ENCODE measurements at regions not wholly inside any gene's neighbourhood (a gene's known extent, or its start where the extent isn't known, plus 50 kb on each side); places are given as distances from the start of the nearest gene placed in this dataset.

DNA sequence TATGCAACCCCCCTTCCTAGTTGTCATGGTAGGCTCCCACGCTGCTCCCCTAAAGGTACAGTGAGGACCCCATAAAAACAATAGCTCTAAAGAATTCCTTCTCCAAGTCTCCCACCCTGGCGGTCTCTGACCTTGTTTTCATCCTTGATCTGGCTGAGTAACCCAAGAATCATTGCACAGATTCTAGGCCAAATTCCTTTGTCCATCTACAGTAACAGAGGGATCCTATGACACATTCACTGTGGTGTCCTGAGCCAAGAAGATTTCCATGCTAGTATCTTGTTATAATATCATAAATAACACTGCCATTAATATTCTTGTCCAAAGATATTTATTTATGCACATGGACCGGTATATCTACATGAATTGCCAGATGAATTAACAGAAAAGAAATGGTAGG is 240.2 kb downstream of the CYP26B1 start:
- TF ChIP-seq POLR2AphosphoS5 (IDR thresholded peaks at IDR 0.05; ENCODE audit: low read depth, low read length) (no peak), CTCF (IDR thresholded peaks at IDR 0.05; ENCODE audit: control extremely low read depth in 1 of 3, insufficient read depth in 1 of 3, low read depth in 1 of 3, low read length in 3 of 3) (no peak), PHF8 (conservative IDR thresholded peaks at IDR 0.05; ENCODE audit: low read depth, low read length) (no peak), HDAC6 (IDR thresholded peaks at IDR 0.05; ENCODE audit: low read depth, low read length) (no peak), EP300 (IDR thresholded peaks at IDR 0.05; ENCODE audit: borderline replicate concordance in 1 of 2, low read depth in 2 of 2, low read length in 2 of 2) (no peak), TAF1 (IDR thresholded peaks at IDR 0.05; ENCODE audit: low read depth, low read length) (no peak), EZH2 (IDR thresholded peaks at IDR 0.05; ENCODE audit: low read depth, low read length, severe bottlenecking) (no peak), TCF12 (IDR thresholded peaks at IDR 0.05; ENCODE audit: low read depth, low read length) (no peak), RAD21 (IDR thresholded peaks at IDR 0.05 in 1 of 2, conservative IDR thresholded peaks at IDR 0.05 in 1 of 2; ENCODE audit: low read depth in 2 of 2, low read length in 2 of 2) (no peak), YY1 (IDR thresholded peaks at IDR 0.05; ENCODE audit: low read depth, low read length) (no peak), EGR1 (IDR thresholded peaks at IDR 0.05; ENCODE audit: borderline replicate concordance, low read depth, low read length) (no peak), TEAD4 (IDR thresholded peaks at IDR 0.05; ENCODE audit: low read depth, low read length) (no peak)
- TF ChIP-seq, protein P1, sequence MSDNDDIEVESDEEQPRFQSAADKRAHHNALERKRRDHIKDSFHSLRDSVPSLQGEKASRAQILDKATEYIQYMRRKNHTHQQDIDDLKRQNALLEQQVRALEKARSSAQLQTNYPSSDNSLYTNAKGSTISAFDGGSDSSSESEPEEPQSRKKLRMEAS (IDR thresholded peaks at IDR 0.05) = no peak
- TF ChIP-seq, protein P2, sequence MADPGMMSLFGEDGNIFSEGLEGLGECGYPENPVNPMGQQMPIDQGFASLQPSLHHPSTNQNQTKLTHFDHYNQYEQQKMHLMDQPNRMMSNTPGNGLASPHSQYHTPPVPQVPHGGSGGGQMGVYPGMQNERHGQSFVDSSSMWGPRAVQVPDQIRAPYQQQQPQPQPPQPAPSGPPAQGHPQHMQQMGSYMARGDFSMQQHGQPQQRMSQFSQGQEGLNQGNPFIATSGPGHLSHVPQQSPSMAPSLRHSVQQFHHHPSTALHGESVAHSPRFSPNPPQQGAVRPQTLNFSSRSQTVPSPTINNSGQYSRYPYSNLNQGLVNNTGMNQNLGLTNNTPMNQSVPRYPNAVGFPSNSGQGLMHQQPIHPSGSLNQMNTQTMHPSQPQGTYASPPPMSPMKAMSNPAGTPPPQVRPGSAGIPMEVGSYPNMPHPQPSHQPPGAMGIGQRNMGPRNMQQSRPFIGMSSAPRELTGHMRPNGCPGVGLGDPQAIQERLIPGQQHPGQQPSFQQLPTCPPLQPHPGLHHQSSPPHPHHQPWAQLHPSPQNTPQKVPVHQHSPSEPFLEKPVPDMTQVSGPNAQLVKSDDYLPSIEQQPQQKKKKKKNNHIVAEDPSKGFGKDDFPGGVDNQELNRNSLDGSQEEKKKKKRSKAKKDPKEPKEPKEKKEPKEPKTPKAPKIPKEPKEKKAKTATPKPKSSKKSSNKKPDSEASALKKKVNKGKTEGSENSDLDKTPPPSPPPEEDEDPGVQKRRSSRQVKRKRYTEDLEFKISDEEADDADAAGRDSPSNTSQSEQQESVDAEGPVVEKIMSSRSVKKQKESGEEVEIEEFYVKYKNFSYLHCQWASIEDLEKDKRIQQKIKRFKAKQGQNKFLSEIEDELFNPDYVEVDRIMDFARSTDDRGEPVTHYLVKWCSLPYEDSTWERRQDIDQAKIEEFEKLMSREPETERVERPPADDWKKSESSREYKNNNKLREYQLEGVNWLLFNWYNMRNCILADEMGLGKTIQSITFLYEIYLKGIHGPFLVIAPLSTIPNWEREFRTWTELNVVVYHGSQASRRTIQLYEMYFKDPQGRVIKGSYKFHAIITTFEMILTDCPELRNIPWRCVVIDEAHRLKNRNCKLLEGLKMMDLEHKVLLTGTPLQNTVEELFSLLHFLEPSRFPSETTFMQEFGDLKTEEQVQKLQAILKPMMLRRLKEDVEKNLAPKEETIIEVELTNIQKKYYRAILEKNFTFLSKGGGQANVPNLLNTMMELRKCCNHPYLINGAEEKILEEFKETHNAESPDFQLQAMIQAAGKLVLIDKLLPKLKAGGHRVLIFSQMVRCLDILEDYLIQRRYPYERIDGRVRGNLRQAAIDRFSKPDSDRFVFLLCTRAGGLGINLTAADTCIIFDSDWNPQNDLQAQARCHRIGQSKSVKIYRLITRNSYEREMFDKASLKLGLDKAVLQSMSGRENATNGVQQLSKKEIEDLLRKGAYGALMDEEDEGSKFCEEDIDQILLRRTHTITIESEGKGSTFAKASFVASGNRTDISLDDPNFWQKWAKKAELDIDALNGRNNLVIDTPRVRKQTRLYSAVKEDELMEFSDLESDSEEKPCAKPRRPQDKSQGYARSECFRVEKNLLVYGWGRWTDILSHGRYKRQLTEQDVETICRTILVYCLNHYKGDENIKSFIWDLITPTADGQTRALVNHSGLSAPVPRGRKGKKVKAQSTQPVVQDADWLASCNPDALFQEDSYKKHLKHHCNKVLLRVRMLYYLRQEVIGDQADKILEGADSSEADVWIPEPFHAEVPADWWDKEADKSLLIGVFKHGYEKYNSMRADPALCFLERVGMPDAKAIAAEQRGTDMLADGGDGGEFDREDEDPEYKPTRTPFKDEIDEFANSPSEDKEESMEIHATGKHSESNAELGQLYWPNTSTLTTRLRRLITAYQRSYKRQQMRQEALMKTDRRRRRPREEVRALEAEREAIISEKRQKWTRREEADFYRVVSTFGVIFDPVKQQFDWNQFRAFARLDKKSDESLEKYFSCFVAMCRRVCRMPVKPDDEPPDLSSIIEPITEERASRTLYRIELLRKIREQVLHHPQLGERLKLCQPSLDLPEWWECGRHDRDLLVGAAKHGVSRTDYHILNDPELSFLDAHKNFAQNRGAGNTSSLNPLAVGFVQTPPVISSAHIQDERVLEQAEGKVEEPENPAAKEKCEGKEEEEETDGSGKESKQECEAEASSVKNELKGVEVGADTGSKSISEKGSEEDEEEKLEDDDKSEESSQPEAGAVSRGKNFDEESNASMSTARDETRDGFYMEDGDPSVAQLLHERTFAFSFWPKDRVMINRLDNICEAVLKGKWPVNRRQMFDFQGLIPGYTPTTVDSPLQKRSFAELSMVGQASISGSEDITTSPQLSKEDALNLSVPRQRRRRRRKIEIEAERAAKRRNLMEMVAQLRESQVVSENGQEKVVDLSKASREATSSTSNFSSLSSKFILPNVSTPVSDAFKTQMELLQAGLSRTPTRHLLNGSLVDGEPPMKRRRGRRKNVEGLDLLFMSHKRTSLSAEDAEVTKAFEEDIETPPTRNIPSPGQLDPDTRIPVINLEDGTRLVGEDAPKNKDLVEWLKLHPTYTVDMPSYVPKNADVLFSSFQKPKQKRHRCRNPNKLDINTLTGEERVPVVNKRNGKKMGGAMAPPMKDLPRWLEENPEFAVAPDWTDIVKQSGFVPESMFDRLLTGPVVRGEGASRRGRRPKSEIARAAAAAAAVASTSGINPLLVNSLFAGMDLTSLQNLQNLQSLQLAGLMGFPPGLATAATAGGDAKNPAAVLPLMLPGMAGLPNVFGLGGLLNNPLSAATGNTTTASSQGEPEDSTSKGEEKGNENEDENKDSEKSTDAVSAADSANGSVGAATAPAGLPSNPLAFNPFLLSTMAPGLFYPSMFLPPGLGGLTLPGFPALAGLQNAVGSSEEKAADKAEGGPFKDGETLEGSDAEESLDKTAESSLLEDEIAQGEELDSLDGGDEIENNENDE (IDR thresholded peaks at IDR 0.05; ENCODE audit: insufficient replicate concordance, low read length) = no peak
